ENCODE measurements at regions not wholly inside any gene's neighbourhood (a gene's known extent, or its start where the extent isn't known, plus 50 kb on each side); places are given as distances from the start of the nearest gene placed in this dataset.
A peak's percentile ranks its signal among the peaks of the same experiment; 100 is the strongest.

DNA sequence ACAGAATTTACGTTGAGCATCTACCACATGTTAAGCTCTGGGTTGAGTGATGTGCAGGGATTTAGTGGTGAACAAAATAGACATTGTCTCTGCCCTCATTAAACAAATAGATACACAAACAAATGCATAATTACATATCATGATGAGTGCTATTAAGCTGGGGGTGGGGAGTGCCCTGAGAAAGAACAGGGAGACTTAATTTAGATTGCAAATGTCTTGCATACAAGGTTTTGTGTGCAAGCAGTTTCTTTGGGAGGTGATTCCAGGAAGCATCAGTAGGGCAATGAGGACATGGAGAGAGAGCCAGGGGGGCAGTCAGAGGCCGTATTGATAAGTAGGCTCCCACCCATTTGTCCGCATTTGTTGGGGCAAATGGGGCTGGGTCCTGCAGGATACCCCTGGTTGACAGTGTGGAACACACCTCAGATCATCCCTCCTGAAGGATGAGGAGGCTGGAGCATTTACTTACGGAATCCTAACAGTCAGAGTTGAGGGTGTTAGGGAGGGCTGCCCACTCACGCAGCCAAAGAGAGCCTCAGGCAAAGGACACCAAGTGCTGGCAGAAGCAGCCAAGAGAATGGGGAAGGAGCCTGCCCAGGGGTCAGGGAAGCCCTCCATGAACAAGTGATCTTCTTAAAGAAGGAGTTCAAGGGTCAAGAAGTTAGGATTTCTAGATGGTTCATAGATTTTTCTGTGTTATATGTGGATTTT is 245.9 kb downstream of the BCOR start:
- CTCF ChIA-PET (ENCODE audit: low intra/inter-chr PET ratio) = no interaction called here

More for the DNA sequence above, 245.9 kb downstream of the BCOR start:
- POLR2A ChIA-PET = interaction anchor here (0.6 to 1.1 kb wide), 3 partner anchors 18 to 434 kb away, joined by 3 to 4 read pairs (median 3); no protein-coding TSS in a partner anchor
- in situ Hi-C loops (cut with MboI) = no loop called here
- H3K9ac ChIP-seq (ENCODE audit: insufficient read depth in 1 of 2, low read depth in 2 of 2, low read length in 2 of 2) = no peak overlapping the region
- no peak for TF ChIP-seq EP400 (IDR thresholded peaks at IDR 0.05)
- TF ChIP-seq, protein P1, sequence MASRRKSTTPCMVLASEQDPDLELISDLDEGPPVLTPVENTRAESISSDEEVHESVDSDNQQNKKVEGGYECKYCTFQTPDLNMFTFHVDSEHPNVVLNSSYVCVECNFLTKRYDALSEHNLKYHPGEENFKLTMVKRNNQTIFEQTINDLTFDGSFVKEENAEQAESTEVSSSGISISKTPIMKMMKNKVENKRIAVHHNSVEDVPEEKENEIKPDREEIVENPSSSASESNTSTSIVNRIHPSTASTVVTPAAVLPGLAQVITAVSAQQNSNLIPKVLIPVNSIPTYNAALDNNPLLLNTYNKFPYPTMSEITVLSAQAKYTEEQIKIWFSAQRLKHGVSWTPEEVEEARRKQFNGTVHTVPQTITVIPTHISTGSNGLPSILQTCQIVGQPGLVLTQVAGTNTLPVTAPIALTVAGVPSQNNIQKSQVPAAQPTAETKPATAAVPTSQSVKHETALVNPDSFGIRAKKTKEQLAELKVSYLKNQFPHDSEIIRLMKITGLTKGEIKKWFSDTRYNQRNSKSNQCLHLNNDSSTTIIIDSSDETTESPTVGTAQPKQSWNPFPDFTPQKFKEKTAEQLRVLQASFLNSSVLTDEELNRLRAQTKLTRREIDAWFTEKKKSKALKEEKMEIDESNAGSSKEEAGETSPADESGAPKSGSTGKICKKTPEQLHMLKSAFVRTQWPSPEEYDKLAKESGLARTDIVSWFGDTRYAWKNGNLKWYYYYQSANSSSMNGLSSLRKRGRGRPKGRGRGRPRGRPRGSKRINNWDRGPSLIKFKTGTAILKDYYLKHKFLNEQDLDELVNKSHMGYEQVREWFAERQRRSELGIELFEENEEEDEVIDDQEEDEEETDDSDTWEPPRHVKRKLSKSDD (conservative IDR thresholded peaks at IDR 0.05; ENCODE audit: low read length) = no peak
- no peak for TF ChIP-seq ZSCAN32 (CRISPR knock-in tag; IDR thresholded peaks at IDR 0.05)
- TF ChIP-seq PHTF2 (CRISPR knock-in tag; IDR thresholded peaks at IDR 0.05) = no peak
- TF ChIP-seq, protein P2, sequence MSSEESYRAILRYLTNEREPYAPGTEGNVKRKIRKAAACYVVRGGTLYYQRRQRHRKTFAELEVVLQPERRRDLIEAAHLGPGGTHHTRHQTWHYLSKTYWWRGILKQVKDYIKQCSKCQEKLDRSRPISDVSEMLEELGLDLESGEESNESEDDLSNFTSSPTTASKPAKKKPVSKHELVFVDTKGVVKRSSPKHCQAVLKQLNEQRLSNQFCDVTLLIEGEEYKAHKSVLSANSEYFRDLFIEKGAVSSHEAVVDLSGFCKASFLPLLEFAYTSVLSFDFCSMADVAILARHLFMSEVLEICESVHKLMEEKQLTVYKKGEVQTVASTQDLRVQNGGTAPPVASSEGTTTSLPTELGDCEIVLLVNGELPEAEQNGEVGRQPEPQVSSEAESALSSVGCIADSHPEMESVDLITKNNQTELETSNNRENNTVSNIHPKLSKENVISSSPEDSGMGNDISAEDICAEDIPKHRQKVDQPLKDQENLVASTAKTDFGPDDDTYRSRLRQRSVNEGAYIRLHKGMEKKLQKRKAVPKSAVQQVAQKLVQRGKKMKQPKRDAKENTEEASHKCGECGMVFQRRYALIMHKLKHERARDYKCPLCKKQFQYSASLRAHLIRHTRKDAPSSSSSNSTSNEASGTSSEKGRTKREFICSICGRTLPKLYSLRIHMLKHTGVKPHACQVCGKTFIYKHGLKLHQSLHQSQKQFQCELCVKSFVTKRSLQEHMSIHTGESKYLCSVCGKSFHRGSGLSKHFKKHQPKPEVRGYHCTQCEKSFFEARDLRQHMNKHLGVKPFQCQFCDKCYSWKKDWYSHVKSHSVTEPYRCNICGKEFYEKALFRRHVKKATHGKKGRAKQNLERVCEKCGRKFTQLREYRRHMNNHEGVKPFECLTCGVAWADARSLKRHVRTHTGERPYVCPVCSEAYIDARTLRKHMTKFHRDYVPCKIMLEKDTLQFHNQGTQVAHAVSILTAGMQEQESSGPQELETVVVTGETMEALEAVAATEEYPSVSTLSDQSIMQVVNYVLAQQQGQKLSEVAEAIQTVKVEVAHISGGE (CRISPR knock-in tag; IDR thresholded peaks at IDR 0.05) = no peak
- TF ChIP-seq STAG1 (CRISPR knock-in tag; IDR thresholded peaks at IDR 0.05; ENCODE audit: borderline replicate concordance) = no peak
- no peak for TF ChIP-seq SMARCA5 (IDR thresholded peaks at IDR 0.05)
- TF ChIP-seq SMARCC2 (IDR thresholded peaks at IDR 0.05; ENCODE audit: low read depth) = no peak
- TF ChIP-seq ZNF347 (CRISPR knock-in tag; IDR thresholded peaks at IDR 0.05; ENCODE audit: low read depth) = no peak
- no peaks in the 10 kb centered on the region for H3K27me3 ChIP-seq (ENCODE audit: control insufficient read depth in 2 of 2, insufficient read depth in 2 of 2, low read length in 2 of 2)
- BruUV-seq (replicated peaks) = no TSS peak
- no peaks in the 10 kb centered on the region for H3K36me3 ChIP-seq (ENCODE audit: control insufficient read depth, insufficient read depth, low read length)
- DNase-seq (ENCODE audit: extremely low read depth in 1 of 4, low spot score in 3 of 4) = no peak
- no peak overlapping the region for H3K27ac ChIP-seq (ENCODE audit: extremely low read depth, low read depth, low read length)
- WGBS (ENCODE audit: insufficient coverage, low coverage, missing lambda C conversion rate) = 79% methylated on average over 4 of the region's 5 CpGs
- no peak overlapping the region for H3K4me3 ChIP-seq
- intact Hi-C loops (cut with micrococcal nuclease) = loop anchor here (10.0 kb wide), 1 partner anchor 117 kb away; no protein-coding TSS in a partner anchor
- peaks cover 29 to 73% of the 10 kb centered on the region in 2 experiments for H3K4me1 ChIP-seq (replicated peaks in 1 of 2; ENCODE audit: control insufficient read depth in 2 of 2, insufficient read depth in 2 of 2, low read length in 2 of 2)
- no peak for FAIRE-seq
- H3K4me2 ChIP-seq (ENCODE audit: insufficient read depth, low read length) = peak overlapping the region; percentile 71; the same call in 1 of the 2 replicates
- no peaks in the 10 kb centered on the region for H4K20me1 ChIP-seq (replicated peaks; ENCODE audit: control insufficient read depth, insufficient read depth, low read length)
- H3K9me3 ChIP-seq (replicated peaks; ENCODE audit: control insufficient read depth, insufficient read depth, low read depth, low read length) = no peaks in the 10 kb centered on the region
- ATAC-seq = no peak
- no peaks in the 10 kb centered on the region; the same call in 2 of the 3 replicates for H3K79me2 ChIP-seq (ENCODE audit: control insufficient read depth, insufficient read depth, low read length)
- no peaks in the 10 kb centered on the region for H3K9me1 ChIP-seq (ENCODE audit: control insufficient read depth, insufficient read depth, low read length)
- no peak overlapping the region for H2AFZ ChIP-seq (ENCODE audit: low read depth, low read length)
